ENCODE measurements at regions not wholly inside any gene's neighbourhood (a gene's known extent, or its start where the extent isn't known, plus 50 kb on each side); places are given as distances from the start of the nearest gene placed in this dataset.

GRCh38 chr2:106599540-106599939, 112.4 kb downstream of the CD8B2 start:
- TF ChIP-seq POLR2A (IDR thresholded peaks at IDR 0.05; ENCODE audit: low read depth, low read length) (no peak), TAF1 (IDR thresholded peaks at IDR 0.05; ENCODE audit: low read depth, low read length) (no peak), POU2F2 (IDR thresholded peaks at IDR 0.05; ENCODE audit: low read depth, low read length) (no peak), POLR2AphosphoS5 (IDR thresholded peaks at IDR 0.05; ENCODE audit: low read depth, low read length) (no peak)
